B cell (primary cell): ENCODE measurements at regions not wholly inside any gene's neighbourhood (a gene's known extent, or its start where the extent isn't known, plus 50 kb on each side); places are given as distances from the start of the nearest gene placed in this dataset.
"Not testable (repeated sequence)": the region's sequence is repeated elsewhere in the genome, so short reads cannot be mapped to it uniquely, and the experiment has no call there.

Experiments used
- ATAC-seq: fragments of 200-7000 bp; cut with Tn5 transposase; one replicate; pipeline ENCODE4 v1.10.0; 2021; ENCODE audit warnings: low read depth, mild to moderate bottlenecking, moderate number of reproducible peaks, moderate library complexity
- CTCF ChIA-PET: fragments of 350-600 bp; sonication (Branson Sonifier 250); formaldehyde crosslinking; loops from one replicate; lab custom pipeline; 2021; ENCODE audit warnings: antibody characterized with exemption, inconsistent platforms; lab: Charles Lee
- POLR2A ChIA-PET: fragments of 350-600 bp; sonication (Branson Sonifier 250); formaldehyde crosslinking; loops from one replicate; lab custom pipeline; 2021; ENCODE audit warnings: antibody characterized with exemption; lab: Charles Lee
- DNase-seq: peaks from one replicate; pipeline ENCODE4 v3.0.0; 2013
- H2AFZ ChIP-seq: 2 replicates; pipeline ENCODE4 v1.6.1; 2012; ENCODE audit warnings: mild to moderate bottlenecking, low read depth, low read length; ENCODE audit not compliant: insufficient read depth, poor library complexity, severe bottlenecking
- H3K27ac ChIP-seq, 2 donors: 1 replicate in 1 of 2; 2 replicates in 1 of 2; pipeline ENCODE4 v1.5.1; 2012 to 2013; ENCODE audit warnings: low read length in 2 of 2, mild to moderate bottlenecking in 2 of 2, moderate library complexity in 1 of 2
- H3K27me3 ChIP-seq, 4 experiments: fragments of 200-600 bp in 1 of 4; sonication (generic) in 1 of 4; replicated peaks in 1 of 4; 1 replicate in 2 of 4; 2 replicates in 2 of 4; pipeline versions ENCODE4 v1.6.1 to v1.7.0; 2013 to 2016; ENCODE audit warnings: low read length in 3 of 4, mild to moderate bottlenecking in 2 of 4, mixed read lengths in 1 of 4, moderate library complexity in 1 of 4; ENCODE audit not compliant: insufficient read depth in 4 of 4, control insufficient read depth in 3 of 4; ENCODE audit errors: control extremely low read depth in 1 of 4
- H3K36me3 ChIP-seq, 2 experiments: replicated peaks in 1 of 2; 1 replicate in 1 of 2; 2 replicates in 1 of 2; pipeline versions ENCODE4 v1.6.1 to v1.7.1; 2013; ENCODE audit warnings: low read length in 1 of 2; ENCODE audit not compliant: insufficient read depth in 2 of 2, control insufficient read depth in 1 of 2; ENCODE audit errors: control extremely low read depth in 1 of 2, extremely low read depth in 1 of 2
- H3K4me1 ChIP-seq, 2 donors: fragments of 200-600 bp in 1 of 2; sonication (generic) in 1 of 2; 1 replicate in 1 of 2; 2 replicates in 1 of 2; pipeline versions ENCODE4 v1.5.1 to v1.6.1; 2013 to 2017; ENCODE audit warnings: low read length in 2 of 2; ENCODE audit not compliant: control insufficient read depth in 2 of 2, insufficient read depth in 2 of 2
- H3K4me2 ChIP-seq: replicated peaks from 2 replicates; pipeline ENCODE3; 2012; ENCODE audit warnings: mild to moderate bottlenecking, low read depth, low read length; ENCODE audit not compliant: poor library complexity, severe bottlenecking
- H3K4me3 ChIP-seq, 5 experiments: fragments of 200-600 bp in 1 of 5; sonication (generic) in 1 of 5; 1 replicate in 3 of 5; 2 replicates in 2 of 5; pipeline versions ENCODE4 v1.5.1 to v1.7.0; 2011 to 2016; ENCODE audit warnings: low read length in 4 of 5, mild to moderate bottlenecking in 4 of 5, low read depth in 2 of 5, control low read depth in 1 of 5, moderate library complexity in 1 of 5; ENCODE audit not compliant: insufficient read depth in 1 of 5; ENCODE audit errors: control extremely low read depth in 1 of 5, extremely low read depth in 1 of 5
- H3K79me2 ChIP-seq: fragments of 200-600 bp; sonication (generic); one replicate; pipeline ENCODE4 v1.6.0; 2016; ENCODE audit warnings: low read length; ENCODE audit not compliant: control insufficient read depth, insufficient read depth
- H3K9ac ChIP-seq: fragments of 200-600 bp; sonication (generic); 2 replicates; pipeline ENCODE4 v1.6.1; 2017; ENCODE audit warnings: mild to moderate bottlenecking, low read length, moderate library complexity
- H3K9me3 ChIP-seq, 3 donors: one replicate each; pipeline versions ENCODE4 v1.6.1 to v1.7.1; 2013; ENCODE audit warnings: low read length in 2 of 3; ENCODE audit not compliant: control insufficient read depth in 2 of 3, insufficient read depth in 1 of 3; ENCODE audit errors: control extremely low read depth in 1 of 3
- H4K20me1 ChIP-seq: 2 replicates; pipeline ENCODE4 v1.6.0; 2012; ENCODE audit warnings: mild to moderate bottlenecking, low read length; ENCODE audit not compliant: insufficient read depth, control insufficient read depth, poor library complexity, severe bottlenecking
- H3K27ac Mint-ChIP-seq: one replicate; pipeline ENCODE4 v1.8.0; 2021; ENCODE audit warnings: mixed read lengths
- H3K27me3 Mint-ChIP-seq: one replicate; pipeline ENCODE4 v1.8.0; 2021; ENCODE audit warnings: mixed read lengths
- H3K4me1 Mint-ChIP-seq: one replicate; pipeline ENCODE4 v1.8.0; 2021; ENCODE audit warnings: mixed read lengths
- H3K4me3 Mint-ChIP-seq: one replicate; pipeline ENCODE4 v1.8.0; 2021; ENCODE audit warnings: mixed read lengths
- H3K9me3 Mint-ChIP-seq: one replicate; pipeline ENCODE4 v1.8.0; 2022; ENCODE audit warnings: mixed read lengths; ENCODE audit not compliant: insufficient read depth
- EZH2 ChIP-seq: IDR thresholded peaks from 2 replicates; pipeline ENCODE4 v1.6.1; 2012; ENCODE audit warnings: borderline replicate concordance, low read depth, mild to moderate bottlenecking, moderate library complexity, low read length; ENCODE audit not compliant: insufficient read depth, poor library complexity, severe bottlenecking
- WGBS: methylation state at CpG from one replicate; pipeline ENCODE4 v1.1.5; 2013; ENCODE audit warnings: missing lambda C conversion rate; ENCODE audit not compliant: insufficient coverage; 5-methylcytosine and 5-hydroxymethylcytosine counted together
- intact Hi-C: fragments of 100-400 bp; cut with micrococcal nuclease; formaldehyde crosslinking; loops from one replicate; pipeline ENCODE4 v1.10.0; 2022
- TF ChIP-seq, protein P1 (sequence below): fragments of 200-600 bp; IDR thresholded peaks from one replicate; pipeline ENCODE4 v1.8.0; 2022; ENCODE audit warnings: antibody characterized with exemption, mild to moderate bottlenecking

DNA sequence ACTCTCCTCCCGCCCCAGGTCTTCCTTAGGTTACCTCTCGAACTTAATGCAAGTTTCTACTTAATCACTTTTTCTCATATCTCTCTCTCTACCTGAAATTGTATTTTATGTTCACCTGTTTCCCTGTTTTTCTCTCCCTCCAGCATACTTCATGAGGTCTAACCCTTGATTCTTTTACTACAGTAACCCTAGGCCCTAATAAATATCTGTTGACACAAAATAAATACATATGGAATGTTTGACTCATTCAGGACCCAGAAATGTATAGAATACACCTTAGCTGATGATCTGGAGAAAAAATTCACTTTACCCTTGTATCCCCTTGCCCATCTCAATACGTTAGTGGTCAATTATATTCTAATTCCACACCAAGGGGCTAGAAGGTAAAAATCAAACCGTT lies 250.9 kb upstream of the PTGER4 start:
- Mint-ChIP-seq H3K4me3 (no peak overlapping the region), H3K9me3 (no peaks in the 10 kb centered on the region), H3K27me3 (no peaks in the 10 kb centered on the region), H3K27ac (no peak overlapping the region), H3K4me1 (peaks cover 1% of the 10 kb centered on the region)
- H3K4me3 ChIP-seq: no peak overlapping the region
- no peaks in the 10 kb centered on the region for H3K4me1 ChIP-seq
- ATAC-seq: no peak
- CTCF ChIA-PET: interaction anchor here (1.2 kb wide), 1 partner anchor 407 kb away, joined by 3 read pairs; no protein-coding TSS in a partner anchor
- no peak overlapping the region for H3K9ac ChIP-seq
- no peak for TF ChIP-seq EZH2
- TF ChIP-seq, protein P1, sequence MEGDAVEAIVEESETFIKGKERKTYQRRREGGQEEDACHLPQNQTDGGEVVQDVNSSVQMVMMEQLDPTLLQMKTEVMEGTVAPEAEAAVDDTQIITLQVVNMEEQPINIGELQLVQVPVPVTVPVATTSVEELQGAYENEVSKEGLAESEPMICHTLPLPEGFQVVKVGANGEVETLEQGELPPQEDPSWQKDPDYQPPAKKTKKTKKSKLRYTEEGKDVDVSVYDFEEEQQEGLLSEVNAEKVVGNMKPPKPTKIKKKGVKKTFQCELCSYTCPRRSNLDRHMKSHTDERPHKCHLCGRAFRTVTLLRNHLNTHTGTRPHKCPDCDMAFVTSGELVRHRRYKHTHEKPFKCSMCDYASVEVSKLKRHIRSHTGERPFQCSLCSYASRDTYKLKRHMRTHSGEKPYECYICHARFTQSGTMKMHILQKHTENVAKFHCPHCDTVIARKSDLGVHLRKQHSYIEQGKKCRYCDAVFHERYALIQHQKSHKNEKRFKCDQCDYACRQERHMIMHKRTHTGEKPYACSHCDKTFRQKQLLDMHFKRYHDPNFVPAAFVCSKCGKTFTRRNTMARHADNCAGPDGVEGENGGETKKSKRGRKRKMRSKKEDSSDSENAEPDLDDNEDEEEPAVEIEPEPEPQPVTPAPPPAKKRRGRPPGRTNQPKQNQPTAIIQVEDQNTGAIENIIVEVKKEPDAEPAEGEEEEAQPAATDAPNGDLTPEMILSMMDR: no peak
- no peaks in the 10 kb centered on the region for H3K9me3 ChIP-seq
- H2AFZ ChIP-seq: no peak overlapping the region
- H3K27ac ChIP-seq: no peak overlapping the region
- no peaks in the 10 kb centered on the region for H3K27me3 ChIP-seq
- no peaks in the 10 kb centered on the region for H4K20me1 ChIP-seq
- intact Hi-C loops: no loop called here
- no peak overlapping the region for H3K4me2 ChIP-seq
- WGBS: 89% methylated on average over 3 of the region's 4 CpGs
- POLR2A ChIA-PET: no interaction called here
- no peaks in the 10 kb centered on the region for H3K79me2 ChIP-seq
- no peaks in the 10 kb centered on the region for H3K36me3 ChIP-seq
- no peak for DNase-seq

- whole genome bisulfite sequencing: 20% methylated on average over 1 of the region's 1 CpG
- no peak for DNase-seq
- peak; percentile 76 for ATAC-seq
- intact Hi-C loops: no loop called here
- peaks cover 0 to 1% (median 0%) of the 10 kb centered on the region in 3 donors for H3K9me3 ChIP-seq
- Mint-ChIP-seq H3K4me3 (no peak overlapping the region), H3K27ac (no peak overlapping the region), H3K4me1 (peaks cover 1% of the 10 kb centered on the region), H3K27me3 (no peaks in the 10 kb centered on the region), H3K9me3 (no peaks in the 10 kb centered on the region)
- POLR2A ChIA-PET: interaction anchor here (0.5 to 0.6 kb wide), 2 partner anchors 40 to 1496 kb away, joined by 5 to 6 read pairs; no protein-coding TSS in a partner anchor
- H2AFZ ChIP-seq: no peak overlapping the region
- no peak overlapping the region for H3K4me2 ChIP-seq
- no peak overlapping the region for H3K27ac ChIP-seq
- H3K9ac ChIP-seq: no peak overlapping the region
- no peak overlapping the region for H3K4me3 ChIP-seq
- H4K20me1 ChIP-seq: no peaks in the 10 kb centered on the region
- CTCF ChIA-PET: interaction anchor here (1.2 kb wide), 1 partner anchor 407 kb away, joined by 3 read pairs; no protein-coding TSS in a partner anchor
- no peak for TF ChIP-seq EZH2
- TF ChIP-seq, protein P1: no peak
- no peaks in the 10 kb centered on the region for H3K36me3 ChIP-seq
- H3K79me2 ChIP-seq: no peaks in the 10 kb centered on the region
- no peaks in the 10 kb centered on the region for H3K4me1 ChIP-seq
- no peaks in the 10 kb centered on the region for H3K27me3 ChIP-seq
Measured at GRCh38 chr5:40428126-40428525, 251.6 kb upstream of the PTGER4 start.

DNA sequence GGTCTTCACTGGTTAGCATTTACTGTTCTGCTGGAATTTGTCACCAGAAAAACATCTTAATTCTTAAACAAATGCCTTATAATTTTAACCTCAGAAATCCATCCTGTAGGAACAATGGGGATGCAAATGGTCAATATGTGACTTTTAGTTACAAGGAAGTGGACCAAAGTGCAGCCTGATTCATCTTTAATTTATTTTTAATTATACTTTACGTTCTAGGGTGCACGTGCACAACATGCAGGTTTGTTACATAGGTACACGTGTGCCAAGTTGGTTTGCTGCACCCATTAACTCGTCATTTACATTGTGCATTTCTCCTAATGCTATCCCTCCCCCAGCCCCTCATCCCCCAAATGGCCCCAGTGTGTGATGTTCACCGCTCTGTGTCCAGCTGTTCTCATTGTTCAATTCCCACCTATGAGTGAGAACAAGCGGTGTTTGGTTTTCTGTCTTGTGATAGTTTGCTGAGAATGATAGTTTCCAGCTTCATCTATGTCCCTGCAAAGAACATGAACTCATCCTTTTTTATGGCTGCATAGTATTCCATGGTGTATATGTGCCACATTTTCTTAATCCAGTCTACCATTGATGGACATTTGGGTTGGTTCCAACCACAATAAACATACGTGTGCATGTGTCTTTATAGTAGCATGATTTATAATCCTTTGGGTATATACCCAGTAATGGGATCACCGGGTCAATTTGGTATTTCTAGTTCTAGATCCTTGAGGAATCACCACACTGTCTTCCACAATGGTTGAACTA lies 262.5 kb upstream of the PTGER4 start:
- H4K20me1 ChIP-seq, H3K4me3 Mint-ChIP-seq, H3K36me3 ChIP-seq, H3K9me3 ChIP-seq, H3K4me2 ChIP-seq, DNase-seq, H3K27ac ChIP-seq, H3K4me1 Mint-ChIP-seq, H3K4me1 ChIP-seq, intact Hi-C loops, POLR2A ChIA-PET, H3K27me3 ChIP-seq, H3K79me2 ChIP-seq, H3K27me3 Mint-ChIP-seq, H3K9ac ChIP-seq, CTCF ChIA-PET, H3K9me3 Mint-ChIP-seq, H2AFZ ChIP-seq, H3K4me3 ChIP-seq, ATAC-seq: not testable (repeated sequence)
- WGBS: 100% methylated on average over 2 of the region's 8 CpGs
- H3K27ac Mint-ChIP-seq: peak overlapping the region; percentile 32
